ENCODE measurements at regions not wholly inside any gene's neighbourhood (a gene's known extent, or its start where the extent isn't known, plus 50 kb on each side); places are given as distances from the start of the nearest gene placed in this dataset.

- TF ChIP-seq CTCF (IDR thresholded peaks at IDR 0.05; ENCODE audit: extremely low read depth in 1 of 2, insufficient read depth in 1 of 2, low read depth in 1 of 2, low read length in 2 of 2) (no peak), POLR2A (IDR thresholded peaks at IDR 0.05; ENCODE audit: low read depth, low read length) (no peak), POLR2AphosphoS5 (IDR thresholded peaks at IDR 0.05; ENCODE audit: insufficient read depth, low read depth, low read length) (no peak), EZH2 (IDR thresholded peaks at IDR 0.05; ENCODE audit: borderline replicate concordance, low read depth, low read length, severe bottlenecking) (no peak), MYC (IDR thresholded peaks at IDR 0.05; ENCODE audit: low read depth, low read length) (no peak), JUN (IDR thresholded peaks at IDR 0.05; ENCODE audit: borderline replicate concordance, insufficient read depth, insufficient read length, low read depth) (no peak)
Observed at GRCh38 chr2:150124739-150125138, 362.7 kb downstream of the RND3 start.
